ENCODE measurements at regions not wholly inside any gene's neighbourhood (a gene's known extent, or its start where the extent isn't known, plus 50 kb on each side); places are given as distances from the start of the nearest gene placed in this dataset.

- Histone ChIP-seq H3K79me2 (ENCODE audit: insufficient read depth, low read length) (no peaks in the 10 kb centered on the region), H3K36me3 (ENCODE audit: insufficient read depth, low read length) (no peaks in the 10 kb centered on the region), H2AFZ (ENCODE audit: low read depth, low read length) (no peak overlapping the region), H3K4me2 (ENCODE audit: insufficient read depth, low read length) (no peak overlapping the region), H3K9me3 (ENCODE audit: insufficient read depth, low read length, severe bottlenecking) (no peaks in the 10 kb centered on the region), H3K4me3 (ENCODE audit: low read depth in 1 of 2, low read length in 2 of 2) (no peak overlapping the region), H3K4me1 (ENCODE audit: insufficient read depth, low read length) (no peaks in the 10 kb centered on the region), H4K20me1 (ENCODE audit: insufficient read depth, low read length) (no peaks in the 10 kb centered on the region), H3K9ac (ENCODE audit: low read depth, low read length) (no peak overlapping the region), H3K27ac (ENCODE audit: low read length) (no peak overlapping the region), H3K27me3 (ENCODE audit: insufficient read depth, low read length, poor library complexity) (no peaks in the 10 kb centered on the region)
- TF ChIP-seq CTCF (IDR thresholded peaks at IDR 0.05; ENCODE audit: borderline replicate concordance, extremely low read depth, low read length, poor library complexity, severe bottlenecking) (no peak), EZH2 (IDR thresholded peaks at IDR 0.05; ENCODE audit: borderline replicate concordance, low read depth, low read length, severe bottlenecking) (no peak)
- DNase-seq (no peak), ATAC-seq (ENCODE audit: insufficient read depth, low read depth) (no peak)
These were observed 428.0 kb upstream of the CAMK1G start for GRCh38 chr1:209155546-209155945.

GRCh38 chr1:209156991-209157390 is 426.5 kb upstream of the CAMK1G start:
- no peaks in the 10 kb centered on the region for H3K4me1 ChIP-seq (ENCODE audit: insufficient read depth, low read length)
- no peak overlapping the region for H3K4me2 ChIP-seq (ENCODE audit: insufficient read depth, low read length)
- H3K27ac ChIP-seq (ENCODE audit: low read length): no peak overlapping the region
- no peak for TF ChIP-seq EZH2 (IDR thresholded peaks at IDR 0.05; ENCODE audit: borderline replicate concordance, low read depth, low read length, severe bottlenecking)
- ATAC-seq (ENCODE audit: insufficient read depth, low read depth): no peak
- no peak overlapping the region for H2AFZ ChIP-seq (ENCODE audit: low read depth, low read length)
- H3K36me3 ChIP-seq (ENCODE audit: insufficient read depth, low read length): no peaks in the 10 kb centered on the region
- H3K4me3 ChIP-seq (ENCODE audit: low read depth in 1 of 2, low read length in 2 of 2): no peak overlapping the region
- H4K20me1 ChIP-seq (ENCODE audit: insufficient read depth, low read length): no peaks in the 10 kb centered on the region
- H3K27me3 ChIP-seq (ENCODE audit: insufficient read depth, low read length, poor library complexity): no peaks in the 10 kb centered on the region
- no peaks in the 10 kb centered on the region for H3K9me3 ChIP-seq (ENCODE audit: insufficient read depth, low read length, severe bottlenecking)
- H3K79me2 ChIP-seq (ENCODE audit: insufficient read depth, low read length): no peaks in the 10 kb centered on the region
- H3K9ac ChIP-seq (ENCODE audit: low read depth, low read length): no peak overlapping the region
- no peak for DNase-seq

- no peak for DNase-seq
These were observed 425.8 kb upstream of the CAMK1G start for GRCh38 chr1:209157546-209158249.

More at GRCh38 chr1:209157546-209158249, 425.8 kb upstream of the CAMK1G start:
- Histone ChIP-seq H3K27me3 (ENCODE audit: insufficient read depth, low read length, poor library complexity) (no peaks in the 10 kb centered on the region), H3K9me3 (ENCODE audit: insufficient read depth, low read length, severe bottlenecking) (no peaks in the 10 kb centered on the region), H3K9ac (ENCODE audit: low read depth, low read length) (no peak overlapping the region), H3K27ac (ENCODE audit: low read length) (no peak overlapping the region), H3K4me2 (ENCODE audit: insufficient read depth, low read length) (no peak overlapping the region), H3K36me3 (ENCODE audit: insufficient read depth, low read length) (no peaks in the 10 kb centered on the region), H3K4me3 (ENCODE audit: low read depth in 1 of 2, low read length in 2 of 2) (no peak overlapping the region), H4K20me1 (ENCODE audit: insufficient read depth, low read length) (no peaks in the 10 kb centered on the region), H3K79me2 (ENCODE audit: insufficient read depth, low read length) (no peaks in the 10 kb centered on the region), H3K4me1 (ENCODE audit: insufficient read depth, low read length) (no peaks in the 10 kb centered on the region), H2AFZ (ENCODE audit: low read depth, low read length) (no peak overlapping the region)
- no peak for ATAC-seq (ENCODE audit: insufficient read depth, low read depth)
- TF ChIP-seq EZH2 (IDR thresholded peaks at IDR 0.05; ENCODE audit: borderline replicate concordance, low read depth, low read length, severe bottlenecking): no peak
- TF ChIP-seq CTCF (IDR thresholded peaks at IDR 0.05; ENCODE audit: borderline replicate concordance, extremely low read depth, low read length, poor library complexity, severe bottlenecking): no peak

Measured in DND-41 (cell line).